A549 (cell line): ENCODE measurements at regions not wholly inside any gene's neighbourhood (a gene's known extent, or its start where the extent isn't known, plus 50 kb on each side); places are given as distances from the start of the nearest gene placed in this dataset.

Experiments
- ATAC-seq, 2 experiments: fragments of 200-7000 bp in 1 of 2; fragments of >200 bp in 1 of 2; cut with Nextera tagmentation in 1 of 2; cut with Tn5 transposase in 1 of 2; 3 replicates each; pipeline versions ENCODE4 v1.8.0 to v1.9.1; 2018 to 2020; ENCODE audit warnings: mild to moderate bottlenecking in 1 of 2, moderate library complexity in 1 of 2
- CTCF ChIA-PET: fragments of 300-600 bp; sonication (Branson Sonifier 250); formaldehyde crosslinking; extraction: SDS; loops from one replicate; lab custom pipeline; 2021; ENCODE audit warnings: antibody characterized with exemption, inconsistent platforms; lab: Yijun Ruan, JAX
- POLR2A ChIA-PET: fragments of 350-600 bp; formaldehyde crosslinking; extraction: SDS; loops from one replicate; lab custom pipeline; 2021; ENCODE audit warnings: antibody characterized with exemption, inconsistent platforms; lab: Yijun Ruan, JAX
- DNase-seq, 2 experiments: peaks; one replicate each; pipeline versions ENCODE4 v3.0.0 to v3.0.0-alpha.2; 2011 to 2016; ENCODE audit warnings: low read depth in 1 of 2, low spot score in 1 of 2
- FAIRE-seq: peaks from 2 replicates; lab custom pipeline; 2011; peaks lifted over from hg19 to GRCh38; lab: Jason Lieb, UNC
- H3K27ac ChIP-seq, 2 experiments: fragments of >200 bp; sonication (Bioruptor Twin); formaldehyde crosslinking; 3 replicates each; pipeline ENCODE4 v1.5.1; 2016 to 2017
- H3K4me1 ChIP-seq: fragments of >200 bp; sonication (Bioruptor Twin); formaldehyde crosslinking; 3 replicates; pipeline ENCODE4 v1.6.1; 2016
- H3K4me2 ChIP-seq: fragments of >200 bp; sonication (Bioruptor Twin); formaldehyde crosslinking; 3 replicates; pipeline ENCODE4 v1.6.1; 2016
- H3K4me3 ChIP-seq: fragments of >200 bp; sonication (Bioruptor Twin); formaldehyde crosslinking; 3 replicates; pipeline ENCODE4 v1.5.1; 2016
- H3K9me3 ChIP-seq: fragments of >200 bp; sonication (Bioruptor Twin); formaldehyde crosslinking; 3 replicates; pipeline ENCODE4 v1.6.1; 2016
- BHLHE40 ChIP-seq: IDR thresholded peaks from 2 replicates; pipeline ENCODE4 v1.6.1; 2012; ENCODE audit warnings: low read depth, low read length, inconsistent platforms
- CBX8 ChIP-seq: fragments of 200-600 bp; sonication (generic); IDR thresholded peaks from 2 replicates; pipeline ENCODE4 v1.6.1; 2016
- CHD2 ChIP-seq: fragments of 150-350 bp; IDR thresholded peaks from 2 replicates; pipeline ENCODE4 v1.6.1; 2014; ENCODE audit warnings: low read length; ENCODE audit not compliant: partially characterized antibody
- E2F6 ChIP-seq: IDR thresholded peaks from 2 replicates; pipeline ENCODE4 v1.6.1; 2012; ENCODE audit warnings: low read depth, borderline replicate concordance
- FOSL2 ChIP-seq, 2 experiments: fragments of 450-650 bp in 1 of 2; fragments of >200 bp in 1 of 2; sonication (Bioruptor Twin) in 1 of 2; formaldehyde crosslinking; IDR thresholded peaks; 2 replicates each; pipeline versions ENCODE4 v1.5.0 to v1.6.1; 2016 to 2020; ENCODE audit warnings: mild to moderate bottlenecking in 1 of 2, moderate library complexity in 1 of 2
- HDAC2 ChIP-seq: fragments of 200-600 bp; sonication (generic); IDR thresholded peaks from 2 replicates; pipeline ENCODE4 v1.6.1; 2016
- HOXA7 ChIP-seq: fragments of 250-450 bp; sonication (Bioruptor Pico); IDR thresholded peaks from 2 replicates; pipeline ENCODE4 v1.5.0; 2020; ENCODE audit warnings: mild to moderate bottlenecking, moderate library complexity
- JUNB ChIP-seq: fragments of >200 bp; sonication (Bioruptor Twin); formaldehyde crosslinking; IDR thresholded peaks from 2 replicates; pipeline ENCODE4 v1.6.1; 2016
- MAZ ChIP-seq: fragments of 150-350 bp; IDR thresholded peaks from 2 replicates; pipeline ENCODE4 v1.6.1; 2014; ENCODE audit warnings: antibody characterized with exemption, low read depth, low read length, borderline replicate concordance
- NR3C1 ChIP-seq: fragments of >200 bp; sonication (Bioruptor Twin); formaldehyde crosslinking; IDR thresholded peaks from 3 replicates; pipeline ENCODE4 v1.6.1; 2017
- PHF8 ChIP-seq: fragments of 200-600 bp; sonication (generic); IDR thresholded peaks from 2 replicates; pipeline ENCODE4 v1.6.1; 2016; ENCODE audit warnings: low read depth, mild to moderate bottlenecking, antibody characterized with exemption, moderate library complexity, borderline replicate concordance
- POLR2AphosphoS2 ChIP-seq: conservative IDR thresholded peaks from 2 replicates; pipeline ENCODE4 v1.6.1; 2012; ENCODE audit warnings: low read length, improper control_type of control experiment, inconsistent platforms
- RAD21 ChIP-seq, 2 experiments: fragments of >200 bp in 1 of 2; sonication (Bioruptor Twin) in 1 of 2; formaldehyde crosslinking in 1 of 2; IDR thresholded peaks in 1 of 2; conservative IDR thresholded peaks in 1 of 2; 2 replicates in 1 of 2; 3 replicates in 1 of 2; pipeline ENCODE4 v1.6.1; 2012 to 2018; ENCODE audit warnings: inconsistent platforms in 1 of 2
- RARB ChIP-seq: fragments of 250-450 bp; sonication (Bioruptor Pico); IDR thresholded peaks from 2 replicates; pipeline ENCODE4 v1.8.0; 2021; ENCODE audit warnings: mild to moderate bottlenecking, moderate library complexity
- RNF2 ChIP-seq: fragments of 200-600 bp; sonication (generic); IDR thresholded peaks from 2 replicates; pipeline ENCODE4 v1.6.1; 2016; ENCODE audit warnings: low read depth, mild to moderate bottlenecking, antibody characterized with exemption, moderate library complexity, borderline replicate concordance
- TP53 ChIP-seq: fragments of 250-450 bp; sonication (Bioruptor Pico); IDR thresholded peaks from 2 replicates; pipeline ENCODE4 v1.5.0; 2021; ENCODE audit warnings: mild to moderate bottlenecking, moderate library complexity
- ZFP36 ChIP-seq: fragments of 450-650 bp; IDR thresholded peaks from 2 replicates; pipeline ENCODE4 v1.6.1; 2014; ENCODE audit warnings: borderline replicate concordance; ENCODE audit not compliant: partially characterized antibody
- ZNF302 ChIP-seq: fragments of 250-450 bp; sonication (Bioruptor Pico); IDR thresholded peaks from 2 replicates; pipeline ENCODE4 v1.9.0; 2021; ENCODE audit warnings: inconsistent platforms, mild to moderate bottlenecking, moderate library complexity
- WGBS: methylation state at CpG from one replicate; pipeline ENCODE4 v1.1.6; 2017; ENCODE audit errors: missing lambda C conversion rate; 5-methylcytosine and 5-hydroxymethylcytosine counted together
- TF ChIP-seq, protein P1 (sequence below): IDR thresholded peaks from 2 replicates; pipeline ENCODE4 v1.6.1; 2012
- TF ChIP-seq, protein P2 (sequence below): fragments of 200-600 bp; sonication (generic); IDR thresholded peaks from 2 replicates; pipeline ENCODE4 v1.6.1; 2016; ENCODE audit warnings: antibody characterized with exemption, mild to moderate bottlenecking, moderate library complexity
- TF ChIP-seq, protein P3 (sequence below): IDR thresholded peaks from 2 replicates; pipeline ENCODE4 v1.6.1; 2012

GRCh38 chr5:50302815-50303490 is 138.1 kb downstream of the EMB start:
- DNase-seq, result peak; percentile 15 to 74
- peak; percentile 97 to 99 for ATAC-seq
- peaks cover 23% of the 10 kb centered on the region for H3K4me1 ChIP-seq
- CTCF ChIA-PET, result interaction anchor here (1.1 to 2.1 kb wide), 6 partner anchors 12 to 24 kb away, joined by 3 to 9 read pairs (median 4); no protein-coding TSS in a partner anchor
- peak overlapping the region; percentile 62 to 73 for H3K27ac ChIP-seq
- H3K4me2 ChIP-seq, result peak overlapping the region; percentile 62
- POLR2A ChIA-PET, result no interaction called here
- H3K4me3 ChIP-seq, result no peak overlapping the region
- no peak for FAIRE-seq
- TF ChIP-seq JUNB (peak; percentile 83), FOSL2 (IDR thresholded peaks at IDR 0.05) (peak; percentile 81), FOSL2 (CRISPR knock-in tag; IDR thresholded peaks at IDR 0.05) (peak; percentile 89), HOXA7 (CRISPR knock-in tag) (no peak)
- H3K9me3 ChIP-seq, result no peaks in the 10 kb centered on the region
- WGBS, result 4% methylated on average over 3 of the region's 3 CpGs

GRCh38 chr5:50301756-50302155 is 139.3 kb downstream of the EMB start:
- H3K9me3 ChIP-seq, result no peaks in the 10 kb centered on the region
- WGBS, result 6% methylated on average over 1 of the region's 1 CpG
- no peak for DNase-seq
- CTCF ChIA-PET, result no interaction called here
- no peak for ATAC-seq
- POLR2A ChIA-PET, result no interaction called here
- peaks cover 23% of the 10 kb centered on the region for H3K4me1 ChIP-seq
- H3K4me2 ChIP-seq, result no peak overlapping the region; the same call in 2 of the 3 replicates
- FAIRE-seq, result no peak
- H3K27ac ChIP-seq, result peak overlapping the region in 1 of 2 experiments; percentile 62; a peak in 1 of 6 replicates
- H3K4me3 ChIP-seq, result no peak overlapping the region
- TF ChIP-seq, protein P1, sequence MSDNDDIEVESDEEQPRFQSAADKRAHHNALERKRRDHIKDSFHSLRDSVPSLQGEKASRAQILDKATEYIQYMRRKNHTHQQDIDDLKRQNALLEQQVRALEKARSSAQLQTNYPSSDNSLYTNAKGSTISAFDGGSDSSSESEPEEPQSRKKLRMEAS, result no peak
- no peak for TF ChIP-seq NR3C1
- no peak for TF ChIP-seq RARB
- no peak for TF ChIP-seq CBX8
- TF ChIP-seq, all 56 proteins: peak for 0

DNA sequence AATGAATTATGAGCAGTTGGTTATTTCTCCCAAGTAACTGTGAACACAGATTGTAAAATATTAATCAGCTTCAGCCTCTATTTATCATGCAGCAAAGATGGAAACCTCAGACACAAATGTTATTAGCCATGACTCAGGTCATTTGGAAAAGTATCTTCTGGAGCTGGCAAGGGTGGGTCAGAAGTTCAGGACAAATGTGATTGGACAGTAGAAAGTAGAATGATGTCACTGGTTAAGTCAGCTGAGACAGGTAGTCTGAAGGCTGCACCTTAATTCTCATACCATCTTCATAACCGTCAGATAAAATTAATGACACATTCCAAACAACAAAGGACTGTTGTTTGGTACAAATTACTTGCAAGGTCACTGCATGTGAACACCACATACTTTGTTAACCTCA is 140.2 kb downstream of the EMB start:
- H3K27ac ChIP-seq, result no peak overlapping the region; a peak in 1 of 6 replicates
- peak overlapping the region; percentile 19; the same call in 1 of the 3 replicates for H3K4me2 ChIP-seq
- WGBS, result 15% methylated on average over 1 of the region's 1 CpG
- TF ChIP-seq MAZ (no peak), TP53 (no peak), RNF2 (no peak), E2F6 (no peak), POLR2AphosphoS2 (no peak), ZFP36 (no peak), HDAC2 (no peak), ZNF302 (CRISPR knock-in tag) (no peak), RAD21 (conservative IDR thresholded peaks at IDR 0.05 in 1 of 2, IDR thresholded peaks at IDR 0.05 in 1 of 2) (no peak), BHLHE40 (no peak), PHF8 (no peak), CHD2 (no peak)
- TF ChIP-seq, protein P2, sequence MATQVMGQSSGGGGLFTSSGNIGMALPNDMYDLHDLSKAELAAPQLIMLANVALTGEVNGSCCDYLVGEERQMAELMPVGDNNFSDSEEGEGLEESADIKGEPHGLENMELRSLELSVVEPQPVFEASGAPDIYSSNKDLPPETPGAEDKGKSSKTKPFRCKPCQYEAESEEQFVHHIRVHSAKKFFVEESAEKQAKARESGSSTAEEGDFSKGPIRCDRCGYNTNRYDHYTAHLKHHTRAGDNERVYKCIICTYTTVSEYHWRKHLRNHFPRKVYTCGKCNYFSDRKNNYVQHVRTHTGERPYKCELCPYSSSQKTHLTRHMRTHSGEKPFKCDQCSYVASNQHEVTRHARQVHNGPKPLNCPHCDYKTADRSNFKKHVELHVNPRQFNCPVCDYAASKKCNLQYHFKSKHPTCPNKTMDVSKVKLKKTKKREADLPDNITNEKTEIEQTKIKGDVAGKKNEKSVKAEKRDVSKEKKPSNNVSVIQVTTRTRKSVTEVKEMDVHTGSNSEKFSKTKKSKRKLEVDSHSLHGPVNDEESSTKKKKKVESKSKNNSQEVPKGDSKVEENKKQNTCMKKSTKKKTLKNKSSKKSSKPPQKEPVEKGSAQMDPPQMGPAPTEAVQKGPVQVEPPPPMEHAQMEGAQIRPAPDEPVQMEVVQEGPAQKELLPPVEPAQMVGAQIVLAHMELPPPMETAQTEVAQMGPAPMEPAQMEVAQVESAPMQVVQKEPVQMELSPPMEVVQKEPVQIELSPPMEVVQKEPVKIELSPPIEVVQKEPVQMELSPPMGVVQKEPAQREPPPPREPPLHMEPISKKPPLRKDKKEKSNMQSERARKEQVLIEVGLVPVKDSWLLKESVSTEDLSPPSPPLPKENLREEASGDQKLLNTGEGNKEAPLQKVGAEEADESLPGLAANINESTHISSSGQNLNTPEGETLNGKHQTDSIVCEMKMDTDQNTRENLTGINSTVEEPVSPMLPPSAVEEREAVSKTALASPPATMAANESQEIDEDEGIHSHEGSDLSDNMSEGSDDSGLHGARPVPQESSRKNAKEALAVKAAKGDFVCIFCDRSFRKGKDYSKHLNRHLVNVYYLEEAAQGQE, result no peak
- TF ChIP-seq, protein P3, sequence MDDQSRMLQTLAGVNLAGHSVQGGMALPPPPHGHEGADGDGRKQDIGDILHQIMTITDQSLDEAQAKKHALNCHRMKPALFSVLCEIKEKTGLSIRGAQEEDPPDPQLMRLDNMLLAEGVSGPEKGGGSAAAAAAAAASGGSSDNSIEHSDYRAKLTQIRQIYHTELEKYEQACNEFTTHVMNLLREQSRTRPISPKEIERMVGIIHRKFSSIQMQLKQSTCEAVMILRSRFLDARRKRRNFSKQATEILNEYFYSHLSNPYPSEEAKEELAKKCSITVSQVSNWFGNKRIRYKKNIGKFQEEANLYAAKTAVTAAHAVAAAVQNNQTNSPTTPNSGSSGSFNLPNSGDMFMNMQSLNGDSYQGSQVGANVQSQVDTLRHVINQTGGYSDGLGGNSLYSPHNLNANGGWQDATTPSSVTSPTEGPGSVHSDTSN, result no peak
- POLR2A ChIA-PET, result no interaction called here
- no peak overlapping the region for H3K4me3 ChIP-seq
- no peak for ATAC-seq
- FAIRE-seq, result no peak
- no peaks in the 10 kb centered on the region for H3K9me3 ChIP-seq
- H3K4me1 ChIP-seq, result peaks cover 23% of the 10 kb centered on the region
- CTCF ChIA-PET, result interaction anchor here (1.1 kb wide), 1 partner anchor 10 kb away, joined by 3 read pairs; no protein-coding TSS in a partner anchor
- DNase-seq, result peak in 1 of 2 experiments; percentile 10
